ENCODE measurements at regions not wholly inside any gene's neighbourhood (a gene's known extent, or its start where the extent isn't known, plus 50 kb on each side); places are given as distances from the start of the nearest gene placed in this dataset.

- no peak for TF ChIP-seq EP300 (IDR thresholded peaks at IDR 0.05)
- no peak for TF ChIP-seq POLR2A (IDR thresholded peaks at IDR 0.05)
- TF ChIP-seq POLR2AphosphoS5 (IDR thresholded peaks at IDR 0.05) = no peak
These were observed 335.8 kb upstream of the TRPC7 start for GRCh38 chr5:136701191-136701590.
